ENCODE measurements at regions not wholly inside any gene's neighbourhood (a gene's known extent, or its start where the extent isn't known, plus 50 kb on each side); places are given as distances from the start of the nearest gene placed in this dataset.

- TF ChIP-seq CTCF (IDR thresholded peaks at IDR 0.05; ENCODE audit: low read depth, low read length) (no peak), EZH2phosphoT487 (IDR thresholded peaks at IDR 0.05; ENCODE audit: low read depth) (no peak)
These were observed 79.3 kb upstream of the TOP1 start for GRCh38 chr20:40949346-40949745.

Data from OCI-LY3 (cell line).